Keratinocyte (primary cell): ENCODE measurements at regions not wholly inside any gene's neighbourhood (a gene's known extent, or its start where the extent isn't known, plus 50 kb on each side); places are given as distances from the start of the nearest gene placed in this dataset.

Experiments
- DNase-seq: peaks from one replicate; pipeline ENCODE4 v3.0.0-alpha.2; 2011; ENCODE audit warnings: low read depth, missing footprints, low spot score
- FAIRE-seq: peaks from 2 replicates; lab custom pipeline; 2011; peaks lifted over from hg19 to GRCh38; lab: Jason Lieb, UNC
- H2AFZ ChIP-seq: 2 replicates; pipeline ENCODE4 v1.6.0; 2012; ENCODE audit warnings: low read length, control low read depth, inconsistent platforms; ENCODE audit not compliant: control insufficient read depth
- H3K27ac ChIP-seq: 2 replicates; pipeline ENCODE4 v1.5.1; 2011; ENCODE audit warnings: low read length; ENCODE audit not compliant: control insufficient read depth, insufficient read depth
- H3K27me3 ChIP-seq: 3 replicates; pipeline ENCODE4 v1.6.0; 2011; ENCODE audit warnings: low read length; ENCODE audit not compliant: control insufficient read depth, insufficient read depth; ENCODE audit errors: extremely low read depth
- H3K36me3 ChIP-seq, 2 experiments: 2 replicates in 1 of 2; 3 replicates in 1 of 2; pipeline ENCODE4 v1.5.1; 2011; ENCODE audit warnings: low read length in 2 of 2, mild to moderate bottlenecking in 1 of 2; ENCODE audit not compliant: control insufficient read depth in 2 of 2, insufficient read depth in 2 of 2; ENCODE audit errors: extremely low read depth in 1 of 2
- H3K4me1 ChIP-seq: 3 replicates; pipeline ENCODE4 v1.5.1; 2011; ENCODE audit warnings: low read length; ENCODE audit not compliant: control insufficient read depth, insufficient read depth; ENCODE audit errors: extremely low read depth
- H3K4me2 ChIP-seq: 3 replicates; pipeline ENCODE4 v1.6.0; 2011; ENCODE audit warnings: low read depth, low read length; ENCODE audit not compliant: control insufficient read depth, insufficient read depth; ENCODE audit errors: extremely low read depth
- H3K4me3 ChIP-seq, 3 experiments: fragments of 200-600 bp in 1 of 3; sonication (generic) in 1 of 3; 2 replicates in 2 of 3; 3 replicates in 1 of 3; pipeline ENCODE4 v1.5.1; 2011 to 2016; ENCODE audit warnings: low read length in 3 of 3, mild to moderate bottlenecking in 3 of 3, control low read depth in 2 of 3, inconsistent platforms in 1 of 3, low read depth in 1 of 3, mixed read lengths in 1 of 3, mixed run types in 1 of 3, moderate library complexity in 1 of 3; ENCODE audit not compliant: control insufficient read depth in 2 of 3, insufficient read depth in 2 of 3; ENCODE audit errors: extremely low read depth in 1 of 3
- H3K79me2 ChIP-seq: 2 replicates; pipeline ENCODE4 v1.6.0; 2012; ENCODE audit warnings: low read length; ENCODE audit not compliant: control insufficient read depth, insufficient read depth
- H3K9ac ChIP-seq: 3 replicates; pipeline ENCODE4 v1.6.0; 2011; ENCODE audit warnings: low read length; ENCODE audit not compliant: control insufficient read depth, insufficient read depth; ENCODE audit errors: extremely low read depth
- H3K9me1 ChIP-seq: 3 replicates; pipeline ENCODE4 v1.6.0; 2011; ENCODE audit warnings: low read length; ENCODE audit not compliant: control insufficient read depth, insufficient read depth; ENCODE audit errors: extremely low read depth
- H3K9me3 ChIP-seq: 2 replicates; pipeline ENCODE4 v1.5.1; 2012; ENCODE audit warnings: low read depth, low read length; ENCODE audit not compliant: control insufficient read depth
- H4K20me1 ChIP-seq: 3 replicates; pipeline ENCODE4 v1.6.0; 2011; ENCODE audit warnings: low read length; ENCODE audit not compliant: control insufficient read depth, insufficient read depth; ENCODE audit errors: extremely low read depth
- EZH2 ChIP-seq: IDR thresholded peaks from one replicate; pipeline ENCODE4 v1.6.1; 2012; ENCODE audit warnings: inconsistent platforms, mild to moderate bottlenecking, low read length, moderate library complexity
- dilution Hi-C: fragments of 300-500 bp; cut with MboI; formaldehyde crosslinking; loops from one replicate; pipeline ENCODE4 v1.7.0; 2020; ENCODE audit warnings: low sequenced_read_pairs; ENCODE audit not compliant: extremely low pct_ligation_motif_present
- TF ChIP-seq, protein P1 (sequence below), 3 experiments: IDR thresholded peaks in 1 of 3; conservative IDR thresholded peaks in 1 of 3; optimal IDR thresholded peaks in 1 of 3; 2 replicates in 2 of 3; 3 replicates in 1 of 3; pipeline versions ENCODE3 to v1.5.1; 2011; ENCODE audit warnings: low read length in 3 of 3, mild to moderate bottlenecking in 3 of 3, moderate library complexity in 2 of 3, control low read depth in 1 of 3, inconsistent platforms in 1 of 3; ENCODE audit not compliant: insufficient read depth in 2 of 3; ENCODE audit errors: extremely low read depth in 1 of 3

DNA sequence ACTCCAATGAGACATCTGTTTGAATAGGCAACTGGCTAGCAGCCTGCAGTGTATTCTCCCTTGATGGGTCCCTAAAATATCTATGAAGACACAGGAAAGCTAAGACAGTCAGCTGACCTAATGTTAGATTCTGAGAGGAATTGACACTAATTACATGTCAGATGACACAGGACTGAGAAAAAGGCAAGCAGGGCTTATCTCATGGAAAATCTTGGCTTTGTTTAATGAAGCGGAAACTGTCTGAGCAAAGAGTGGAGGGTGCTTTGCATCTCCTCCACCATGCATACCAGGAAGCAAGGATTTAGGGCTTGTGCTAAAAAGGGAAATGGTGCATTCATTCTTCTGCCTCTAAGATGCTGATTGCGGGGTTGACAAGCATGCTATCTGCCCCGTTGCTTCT, 135.5 kb upstream of the GLI3 start:
- Histone ChIP-seq H3K9me1 (no peaks in the 10 kb centered on the region), H3K36me3 (no peaks in the 10 kb centered on the region), H3K79me2 (no peaks in the 10 kb centered on the region), H3K9me3 (no peaks in the 10 kb centered on the region), H3K27me3 (no peaks in the 10 kb centered on the region), H2AFZ (no peak overlapping the region), H3K27ac (no peak overlapping the region), H3K4me1 (no peaks in the 10 kb centered on the region), H3K9ac (no peak overlapping the region), H3K4me2 (no peak overlapping the region), H4K20me1 (no peaks in the 10 kb centered on the region), H3K4me3 (no peak overlapping the region)
- FAIRE-seq, result no peak
- no peak for TF ChIP-seq EZH2
- TF ChIP-seq, protein P1, sequence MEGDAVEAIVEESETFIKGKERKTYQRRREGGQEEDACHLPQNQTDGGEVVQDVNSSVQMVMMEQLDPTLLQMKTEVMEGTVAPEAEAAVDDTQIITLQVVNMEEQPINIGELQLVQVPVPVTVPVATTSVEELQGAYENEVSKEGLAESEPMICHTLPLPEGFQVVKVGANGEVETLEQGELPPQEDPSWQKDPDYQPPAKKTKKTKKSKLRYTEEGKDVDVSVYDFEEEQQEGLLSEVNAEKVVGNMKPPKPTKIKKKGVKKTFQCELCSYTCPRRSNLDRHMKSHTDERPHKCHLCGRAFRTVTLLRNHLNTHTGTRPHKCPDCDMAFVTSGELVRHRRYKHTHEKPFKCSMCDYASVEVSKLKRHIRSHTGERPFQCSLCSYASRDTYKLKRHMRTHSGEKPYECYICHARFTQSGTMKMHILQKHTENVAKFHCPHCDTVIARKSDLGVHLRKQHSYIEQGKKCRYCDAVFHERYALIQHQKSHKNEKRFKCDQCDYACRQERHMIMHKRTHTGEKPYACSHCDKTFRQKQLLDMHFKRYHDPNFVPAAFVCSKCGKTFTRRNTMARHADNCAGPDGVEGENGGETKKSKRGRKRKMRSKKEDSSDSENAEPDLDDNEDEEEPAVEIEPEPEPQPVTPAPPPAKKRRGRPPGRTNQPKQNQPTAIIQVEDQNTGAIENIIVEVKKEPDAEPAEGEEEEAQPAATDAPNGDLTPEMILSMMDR (optimal IDR thresholded peaks at IDR 0.05 in 1 of 3, IDR thresholded peaks at IDR 0.05 in 1 of 3, conservative IDR thresholded peaks at IDR 0.05 in 1 of 3; ENCODE audit: extremely low read depth in 1 of 3, insufficient read depth in 2 of 3, low read length in 3 of 3), result no peak
- dilution Hi-C loops, result no loop called here
- no peak for DNase-seq

DNA sequence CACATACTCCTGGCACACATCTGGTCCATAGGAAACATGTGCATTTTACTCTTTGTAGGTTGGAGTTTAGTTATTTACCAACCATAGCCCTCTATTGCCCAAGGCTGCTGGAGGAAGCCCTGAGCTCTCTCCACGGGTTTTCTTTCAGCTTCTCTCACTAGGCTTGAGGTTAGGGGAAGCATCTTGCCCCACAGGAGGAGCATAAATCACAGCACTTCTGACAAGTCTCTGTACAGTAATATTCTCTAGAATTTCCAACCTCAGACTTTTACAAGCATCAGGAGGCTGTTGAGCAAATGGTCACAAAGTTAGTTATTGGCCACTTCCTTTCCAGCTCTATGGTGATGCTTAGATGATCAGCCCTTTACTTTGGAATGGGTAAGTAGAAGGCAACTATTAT, 122.9 kb upstream of the GLI3 start:
- Histone ChIP-seq H3K4me3 (no peak overlapping the region), H3K27me3 (no peaks in the 10 kb centered on the region), H3K9me3 (no peaks in the 10 kb centered on the region), H3K4me1 (no peaks in the 10 kb centered on the region), H3K79me2 (no peaks in the 10 kb centered on the region), H3K4me2 (no peak overlapping the region), H3K9me1 (no peaks in the 10 kb centered on the region), H4K20me1 (no peaks in the 10 kb centered on the region), H3K27ac (no peak overlapping the region), H2AFZ (no peak overlapping the region), H3K36me3 (no peaks in the 10 kb centered on the region), H3K9ac (no peak overlapping the region)
- TF ChIP-seq, protein P1 (optimal IDR thresholded peaks at IDR 0.05 in 1 of 3, IDR thresholded peaks at IDR 0.05 in 1 of 3, conservative IDR thresholded peaks at IDR 0.05 in 1 of 3; ENCODE audit: extremely low read depth in 1 of 3, insufficient read depth in 2 of 3, low read length in 3 of 3), result no peak
- no peak for TF ChIP-seq EZH2
- FAIRE-seq, result no peak
- DNase-seq, result no peak
- dilution Hi-C loops, result no loop called here
